Neural progenitor cell (in vitro differentiated cells): ENCODE measurements at regions not wholly inside any gene's neighbourhood (a gene's known extent, or its start where the extent isn't known, plus 50 kb on each side); places are given as distances from the start of the nearest gene placed in this dataset.

ENCODE experiments used
- CTCF ChIP-seq: fragments of 200-600 bp; sonication (generic); IDR thresholded peaks from 2 replicates; pipeline ENCODE4 v1.5.1; 2017; ENCODE audit warnings: antibody characterized with exemption, mild to moderate bottlenecking
- EZH2 ChIP-seq: fragments of 200-600 bp; sonication (generic); IDR thresholded peaks from 2 replicates; pipeline ENCODE4 v1.6.1; 2017; ENCODE audit warnings: antibody characterized with exemption, mild to moderate bottlenecking, moderate library complexity
- EZH2phosphoT487 ChIP-seq: fragments of 200-600 bp; sonication (generic); IDR thresholded peaks from 2 replicates; pipeline ENCODE4 v1.6.1; 2017; ENCODE audit warnings: antibody characterized with exemption

DNA sequence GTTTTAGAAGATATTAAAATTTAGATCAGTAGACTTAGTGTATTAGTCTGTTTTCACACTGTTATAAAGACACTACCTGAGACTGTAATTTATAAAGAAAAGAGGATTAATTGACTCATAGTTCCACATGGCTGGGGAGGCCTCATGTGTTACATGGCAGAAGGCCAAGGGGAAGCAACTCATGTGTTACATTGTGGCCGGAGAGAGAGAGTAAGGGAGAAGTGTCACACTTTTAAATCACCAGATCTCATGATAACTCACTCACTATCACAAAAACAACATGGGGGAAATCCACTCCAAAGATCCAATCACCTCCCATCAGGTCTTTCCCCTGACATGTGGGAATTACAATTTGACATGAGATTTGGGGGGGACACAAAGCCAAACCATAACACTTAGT is 1159.7 kb upstream of the PCDH7 start:
- TF ChIP-seq CTCF, result no peak
- no peak for TF ChIP-seq EZH2phosphoT487
- no peak for TF ChIP-seq EZH2
